ENCODE measurements at regions not wholly inside any gene's neighbourhood (a gene's known extent, or its start where the extent isn't known, plus 50 kb on each side); places are given as distances from the start of the nearest gene placed in this dataset.
A peak's percentile ranks its signal among the peaks of the same experiment; 100 is the strongest.

DNA sequence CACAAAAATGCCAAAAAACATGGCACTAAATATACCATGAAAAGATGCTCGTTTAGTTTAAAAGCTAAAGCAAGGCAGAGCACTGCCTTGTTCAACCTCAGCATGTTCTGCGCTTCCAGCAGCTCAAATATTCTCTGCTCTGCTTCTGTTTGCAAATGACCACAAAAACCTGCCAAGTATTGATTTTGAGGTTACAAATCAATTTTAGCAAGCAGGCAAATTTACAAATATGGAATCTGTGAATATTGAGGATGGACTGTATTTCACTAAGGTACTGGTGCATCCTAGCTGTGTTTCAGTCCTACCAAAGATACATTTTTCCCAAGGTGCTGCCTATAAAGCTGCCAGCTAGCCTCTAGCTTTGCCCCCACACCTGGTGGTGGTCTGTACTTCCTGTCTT lies 449.9 kb downstream of the PREX1 start (continued):
- peak; percentile 61; the same call in 1 of the 2 replicates for TF ChIP-seq ZMYM4 (CRISPR knock-in tag; IDR thresholded peaks at IDR 0.05)
- TF ChIP-seq, protein P1, sequence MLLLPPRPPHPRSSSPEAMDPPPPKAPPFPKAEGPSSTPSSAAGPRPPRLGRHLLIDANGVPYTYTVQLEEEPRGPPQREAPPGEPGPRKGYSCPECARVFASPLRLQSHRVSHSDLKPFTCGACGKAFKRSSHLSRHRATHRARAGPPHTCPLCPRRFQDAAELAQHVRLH (CRISPR knock-in tag; IDR thresholded peaks at IDR 0.05; ENCODE audit: borderline replicate concordance, low read depth), result no peak
- TF ChIP-seq IRF2 (CRISPR knock-in tag; IDR thresholded peaks at IDR 0.05), result no peak
- no peak for TF ChIP-seq IRX3 (CRISPR knock-in tag; IDR thresholded peaks at IDR 0.05; ENCODE audit: borderline replicate concordance, low read depth)
- no peak for TF ChIP-seq CHD2 (IDR thresholded peaks at IDR 0.05; ENCODE audit: low read depth, low read length)
- TF ChIP-seq, protein P2, sequence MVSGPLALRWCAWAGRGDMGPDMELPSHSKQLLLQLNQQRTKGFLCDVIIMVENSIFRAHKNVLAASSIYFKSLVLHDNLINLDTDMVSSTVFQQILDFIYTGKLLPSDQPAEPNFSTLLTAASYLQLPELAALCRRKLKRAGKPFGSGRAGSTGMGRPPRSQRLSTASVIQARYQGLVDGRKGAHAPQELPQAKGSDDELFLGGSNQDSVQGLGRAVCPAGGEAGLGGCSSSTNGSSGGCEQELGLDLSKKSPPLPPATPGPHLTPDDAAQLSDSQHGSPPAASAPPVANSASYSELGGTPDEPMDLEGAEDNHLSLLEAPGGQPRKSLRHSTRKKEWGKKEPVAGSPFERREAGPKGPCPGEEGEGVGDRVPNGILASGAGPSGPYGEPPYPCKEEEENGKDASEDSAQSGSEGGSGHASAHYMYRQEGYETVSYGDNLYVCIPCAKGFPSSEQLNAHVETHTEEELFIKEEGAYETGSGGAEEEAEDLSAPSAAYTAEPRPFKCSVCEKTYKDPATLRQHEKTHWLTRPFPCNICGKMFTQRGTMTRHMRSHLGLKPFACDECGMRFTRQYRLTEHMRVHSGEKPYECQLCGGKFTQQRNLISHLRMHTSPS (CRISPR knock-in tag; IDR thresholded peaks at IDR 0.05; ENCODE audit: low read depth), result no peak
- TF ChIP-seq ZNF263 (CRISPR knock-in tag; IDR thresholded peaks at IDR 0.05), result no peak
- no peak for TF ChIP-seq GZF1 (CRISPR knock-in tag; IDR thresholded peaks at IDR 0.05)
- no peak for TF ChIP-seq ZSCAN30 (CRISPR knock-in tag; IDR thresholded peaks at IDR 0.05)
- no peak for TF ChIP-seq CREB1 (IDR thresholded peaks at IDR 0.05)
- no peak for TF ChIP-seq CREB1 (CRISPR knock-in tag; IDR thresholded peaks at IDR 0.05)
- TF ChIP-seq SNAPC5 (CRISPR knock-in tag; IDR thresholded peaks at IDR 0.05; ENCODE audit: borderline replicate concordance), result no peak
- TF ChIP-seq ZNF609 (CRISPR knock-in tag; IDR thresholded peaks at IDR 0.05; ENCODE audit: borderline replicate concordance), result peak; percentile 66
- no peak for TF ChIP-seq NKX3-1 (CRISPR knock-in tag; IDR thresholded peaks at IDR 0.05)
- TF ChIP-seq ZNF576 (CRISPR knock-in tag; IDR thresholded peaks at IDR 0.05), result no peak
- no peak for TF ChIP-seq EZH2 (conservative IDR thresholded peaks at IDR 0.05; ENCODE audit: low read depth, low read length)
- TF ChIP-seq XRCC5 (optimal IDR thresholded peaks at IDR 0.05; ENCODE audit: low read length), result no peak
- no peak for TF ChIP-seq FOXJ3 (CRISPR knock-in tag; IDR thresholded peaks at IDR 0.05; ENCODE audit: borderline replicate concordance)
- no peak for TF ChIP-seq ZNF768 (CRISPR knock-in tag; IDR thresholded peaks at IDR 0.05)
- TF ChIP-seq, protein P3, sequence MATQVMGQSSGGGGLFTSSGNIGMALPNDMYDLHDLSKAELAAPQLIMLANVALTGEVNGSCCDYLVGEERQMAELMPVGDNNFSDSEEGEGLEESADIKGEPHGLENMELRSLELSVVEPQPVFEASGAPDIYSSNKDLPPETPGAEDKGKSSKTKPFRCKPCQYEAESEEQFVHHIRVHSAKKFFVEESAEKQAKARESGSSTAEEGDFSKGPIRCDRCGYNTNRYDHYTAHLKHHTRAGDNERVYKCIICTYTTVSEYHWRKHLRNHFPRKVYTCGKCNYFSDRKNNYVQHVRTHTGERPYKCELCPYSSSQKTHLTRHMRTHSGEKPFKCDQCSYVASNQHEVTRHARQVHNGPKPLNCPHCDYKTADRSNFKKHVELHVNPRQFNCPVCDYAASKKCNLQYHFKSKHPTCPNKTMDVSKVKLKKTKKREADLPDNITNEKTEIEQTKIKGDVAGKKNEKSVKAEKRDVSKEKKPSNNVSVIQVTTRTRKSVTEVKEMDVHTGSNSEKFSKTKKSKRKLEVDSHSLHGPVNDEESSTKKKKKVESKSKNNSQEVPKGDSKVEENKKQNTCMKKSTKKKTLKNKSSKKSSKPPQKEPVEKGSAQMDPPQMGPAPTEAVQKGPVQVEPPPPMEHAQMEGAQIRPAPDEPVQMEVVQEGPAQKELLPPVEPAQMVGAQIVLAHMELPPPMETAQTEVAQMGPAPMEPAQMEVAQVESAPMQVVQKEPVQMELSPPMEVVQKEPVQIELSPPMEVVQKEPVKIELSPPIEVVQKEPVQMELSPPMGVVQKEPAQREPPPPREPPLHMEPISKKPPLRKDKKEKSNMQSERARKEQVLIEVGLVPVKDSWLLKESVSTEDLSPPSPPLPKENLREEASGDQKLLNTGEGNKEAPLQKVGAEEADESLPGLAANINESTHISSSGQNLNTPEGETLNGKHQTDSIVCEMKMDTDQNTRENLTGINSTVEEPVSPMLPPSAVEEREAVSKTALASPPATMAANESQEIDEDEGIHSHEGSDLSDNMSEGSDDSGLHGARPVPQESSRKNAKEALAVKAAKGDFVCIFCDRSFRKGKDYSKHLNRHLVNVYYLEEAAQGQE (IDR thresholded peaks at IDR 0.05; ENCODE audit: borderline replicate concordance in 1 of 2, low read depth in 1 of 2, low read length in 2 of 2), result no peak
- 0 out of 2 replicates have a peak, but pooled peaks have one; percentile 44 for TF ChIP-seq MEF2D (CRISPR knock-in tag; IDR thresholded peaks at IDR 0.05)
